Activated CD8-positive, alpha-beta T cell treated with anti-CD3 and anti-CD28 coated beads for 36 hours (primary cell): ENCODE measurements at regions not wholly inside any gene's neighbourhood (a gene's known extent, or its start where the extent isn't known, plus 50 kb on each side); places are given as distances from the start of the nearest gene placed in this dataset.

ENCODE experiments used
- ATAC-seq: fragments of 200-7000 bp; cut with Tn5 transposase; one replicate; pipeline ENCODE4 v1.10.0; 2021; ENCODE audit warnings: mild to moderate bottlenecking, moderate library complexity
- CTCF ChIA-PET: fragments of 350-600 bp; sonication (Branson Sonifier 250); formaldehyde crosslinking; loops from one replicate; lab custom pipeline; 2021; ENCODE audit warnings: antibody characterized with exemption; lab: Charles Lee
- POLR2A ChIA-PET: fragments of 350-600 bp; sonication (Branson Sonifier 250); formaldehyde crosslinking; loops from one replicate; lab custom pipeline; 2021; ENCODE audit warnings: antibody characterized with exemption; lab: Charles Lee
- DNase-seq: peaks from one replicate; pipeline ENCODE4 v3.0.0-alpha.2; 2020
- H3K27ac Mint-ChIP-seq: one replicate; pipeline ENCODE4 v1.8.0; 2021; ENCODE audit warnings: mild to moderate bottlenecking, mixed read lengths
- H3K27me3 Mint-ChIP-seq: one replicate; pipeline ENCODE4 v1.8.0; 2021; ENCODE audit warnings: mixed read lengths
- H3K36me3 Mint-ChIP-seq: one replicate; pipeline ENCODE4 v1.8.0; 2021; ENCODE audit warnings: low read depth, mixed read lengths
- H3K4me1 Mint-ChIP-seq: one replicate; pipeline ENCODE4 v1.8.0; 2021; ENCODE audit warnings: low read depth, mixed read lengths
- H3K4me3 Mint-ChIP-seq: one replicate; pipeline ENCODE4 v1.8.0; 2021; ENCODE audit warnings: mild to moderate bottlenecking, moderate library complexity, mixed read lengths
- H3K9me3 Mint-ChIP-seq: one replicate; pipeline ENCODE4 v1.8.0; 2021; ENCODE audit warnings: mixed read lengths
- CTCF ChIP-seq: fragments of 200-600 bp; IDR thresholded peaks from one replicate; pipeline ENCODE4 v1.8.0; 2022; ENCODE audit warnings: antibody characterized with exemption, mild to moderate bottlenecking
- intact Hi-C: fragments of 100-400 bp; cut with micrococcal nuclease; formaldehyde crosslinking; loops from one replicate; pipeline ENCODE4 v1.10.0; 2022

GRCh38 chr3:81216192-81216591 lies 545.3 kb downstream of the GBE1 start:
- ChIA-PET CTCF (no interaction called here), POLR2A (no interaction called here)
- H3K27me3 Mint-ChIP-seq: no peaks in the 10 kb centered on the region
- intact Hi-C loops: no loop called here
- no peak overlapping the region for H3K4me3 Mint-ChIP-seq
- no peaks in the 10 kb centered on the region for H3K4me1 Mint-ChIP-seq
- no peak overlapping the region for H3K27ac Mint-ChIP-seq
- no peaks in the 10 kb centered on the region for H3K36me3 Mint-ChIP-seq
- TF ChIP-seq CTCF: no peak
- ATAC-seq: no peak
- DNase-seq: no peak
- no peaks in the 10 kb centered on the region for H3K9me3 Mint-ChIP-seq

- no peak for DNase-seq
- no peak for ATAC-seq
- TF ChIP-seq CTCF: no peak
- H3K36me3 Mint-ChIP-seq: no peaks in the 10 kb centered on the region
- CTCF ChIA-PET: no interaction called here
- intact Hi-C loops: no loop called here
- no peak overlapping the region for H3K4me3 Mint-ChIP-seq
- no peaks in the 10 kb centered on the region for H3K4me1 Mint-ChIP-seq
- no peaks in the 10 kb centered on the region for H3K27me3 Mint-ChIP-seq
- no peak overlapping the region for H3K27ac Mint-ChIP-seq
- no peaks in the 10 kb centered on the region for H3K9me3 Mint-ChIP-seq
- POLR2A ChIA-PET: no interaction called here
Observed at GRCh38 chr3:81214631-81215030, 546.8 kb downstream of the GBE1 start.

- no peaks in the 10 kb centered on the region for H3K27me3 Mint-ChIP-seq
- CTCF ChIA-PET: no interaction called here
- H3K4me1 Mint-ChIP-seq: no peaks in the 10 kb centered on the region
- no peak overlapping the region for H3K4me3 Mint-ChIP-seq
- DNase-seq (no peak), ATAC-seq (no peak)
- POLR2A ChIA-PET: no interaction called here
- no peak for TF ChIP-seq CTCF
- intact Hi-C loops: no loop called here
- H3K36me3 Mint-ChIP-seq: no peaks in the 10 kb centered on the region
- H3K9me3 Mint-ChIP-seq: no peaks in the 10 kb centered on the region
- no peak overlapping the region for H3K27ac Mint-ChIP-seq
Observed at GRCh38 chr3:81199587-81199986, 561.9 kb downstream of the GBE1 start.

GRCh38 chr3:81198756-81199155 lies 562.7 kb downstream of the GBE1 start:
- Mint-ChIP-seq H3K27ac (no peak overlapping the region), H3K4me3 (no peak overlapping the region), H3K9me3 (no peaks in the 10 kb centered on the region), H3K27me3 (no peaks in the 10 kb centered on the region), H3K4me1 (no peaks in the 10 kb centered on the region), H3K36me3 (no peaks in the 10 kb centered on the region)
- CTCF ChIA-PET: no interaction called here
- intact Hi-C loops: no loop called here
- ATAC-seq: no peak
- POLR2A ChIA-PET: no interaction called here
- TF ChIP-seq CTCF: no peak
- no peak for DNase-seq

GRCh38 chr3:81198216-81198615 lies 563.2 kb downstream of the GBE1 start:
- no peaks in the 10 kb centered on the region for H3K36me3 Mint-ChIP-seq
- no peaks in the 10 kb centered on the region for H3K9me3 Mint-ChIP-seq
- no peaks in the 10 kb centered on the region for H3K27me3 Mint-ChIP-seq
- H3K4me1 Mint-ChIP-seq: no peaks in the 10 kb centered on the region
- intact Hi-C loops: no loop called here
- no peak overlapping the region for H3K27ac Mint-ChIP-seq
- H3K4me3 Mint-ChIP-seq: no peak overlapping the region
- TF ChIP-seq CTCF: no peak
- POLR2A ChIA-PET: no interaction called here
- CTCF ChIA-PET: no interaction called here
- no peak for DNase-seq
- no peak for ATAC-seq
